H9 (cell line): ENCODE measurements at regions not wholly inside any gene's neighbourhood (a gene's known extent, or its start where the extent isn't known, plus 50 kb on each side); places are given as distances from the start of the nearest gene placed in this dataset.
A peak's percentile ranks its signal among the peaks of the same experiment; 100 is the strongest.

ENCODE experiments used
- DNase-seq: peaks from one replicate; pipeline ENCODE4 v3.0.0-alpha.2; 2017
- H2AFZ ChIP-seq: one replicate; pipeline ENCODE4 v1.6.1; 2013; ENCODE audit warnings: mild to moderate bottlenecking, low read length, control low read depth, moderate library complexity
- H2AK5ac ChIP-seq: 2 replicates; pipeline ENCODE4 v1.6.1; 2013; ENCODE audit warnings: low read length, control low read depth, mixed read lengths; ENCODE audit not compliant: insufficient read length
- H2BK120ac ChIP-seq: one replicate; pipeline ENCODE4 v1.6.1; 2013; ENCODE audit warnings: low read depth, mild to moderate bottlenecking, low read length, control low read depth, inconsistent platforms; ENCODE audit not compliant: poor library complexity, severe bottlenecking
- H2BK12ac ChIP-seq: 2 replicates; pipeline ENCODE4 v1.6.1; 2013; ENCODE audit warnings: low read length, control low read depth, mixed read lengths, low read depth; ENCODE audit not compliant: insufficient read length
- H2BK15ac ChIP-seq: 2 replicates; pipeline ENCODE4 v1.6.1; 2013; ENCODE audit warnings: low read depth, low read length, control low read depth
- H2BK20ac ChIP-seq: one replicate; pipeline ENCODE4 v1.6.1; 2013; ENCODE audit warnings: low read depth, mild to moderate bottlenecking, low read length, control low read depth, inconsistent platforms; ENCODE audit not compliant: poor library complexity, severe bottlenecking
- H2BK5ac ChIP-seq: 2 replicates; pipeline ENCODE4 v1.6.1; 2013; ENCODE audit warnings: low read length, control low read depth, mixed read lengths; ENCODE audit not compliant: insufficient read length
- H3K14ac ChIP-seq: 2 replicates; pipeline ENCODE4 v1.6.1; 2013; ENCODE audit warnings: low read length, control low read depth; ENCODE audit not compliant: insufficient read depth
- H3K18ac ChIP-seq: 2 replicates; pipeline ENCODE4 v1.6.1; 2013; ENCODE audit warnings: low read depth, mild to moderate bottlenecking, mixed read lengths, low read length, control low read depth; ENCODE audit not compliant: insufficient read length
- H3K23ac ChIP-seq: 2 replicates; pipeline ENCODE4 v1.6.1; 2013; ENCODE audit warnings: low read length, control low read depth, mixed read lengths, low read depth; ENCODE audit not compliant: insufficient read length
- H3K23me2 ChIP-seq: 2 replicates; pipeline ENCODE4 v1.6.1; 2013; ENCODE audit warnings: low read depth, mild to moderate bottlenecking, mixed read lengths, low read length, control low read depth; ENCODE audit not compliant: insufficient read length, poor library complexity, severe bottlenecking
- H3K27ac ChIP-seq: 2 replicates; pipeline ENCODE4 v1.5.1; 2013; ENCODE audit warnings: low read length, control low read depth, mixed read lengths, low read depth; ENCODE audit not compliant: insufficient read length
- H3K27me3 ChIP-seq: 2 replicates; pipeline ENCODE4 v1.6.1; 2013; ENCODE audit warnings: low read length, control low read depth, inconsistent platforms; ENCODE audit not compliant: insufficient read depth
- H3K4ac ChIP-seq: 2 replicates; pipeline ENCODE4 v1.6.1; 2013; ENCODE audit warnings: low read depth, mild to moderate bottlenecking, control low read depth, inconsistent platforms, low read length, moderate library complexity
- H3K4me1 ChIP-seq: 2 replicates; pipeline ENCODE4 v1.6.1; 2013; ENCODE audit warnings: low read length, control low read depth, inconsistent platforms; ENCODE audit not compliant: insufficient read depth
- H3K4me2 ChIP-seq: 2 replicates; pipeline ENCODE4 v1.6.1; 2013; ENCODE audit warnings: low read length, control low read depth, mixed read lengths; ENCODE audit not compliant: insufficient read length, insufficient read depth
- H3K56ac ChIP-seq: 2 replicates; pipeline ENCODE4 v1.6.1; 2013; ENCODE audit warnings: low read depth, mild to moderate bottlenecking, mixed read lengths, low read length, control low read depth; ENCODE audit not compliant: insufficient read length
- H3K79me1 ChIP-seq: 2 replicates; pipeline ENCODE4 v1.6.1; 2013; ENCODE audit warnings: low read depth, mild to moderate bottlenecking, moderate library complexity, low read length, control low read depth, inconsistent platforms; ENCODE audit not compliant: insufficient read depth, poor library complexity, severe bottlenecking
- H3K79me2 ChIP-seq: 2 replicates; pipeline ENCODE4 v1.6.1; 2013; ENCODE audit warnings: low read length, control low read depth, inconsistent platforms; ENCODE audit not compliant: insufficient read depth
- H3K9ac ChIP-seq: 2 replicates; pipeline ENCODE4 v1.6.1; 2013; ENCODE audit warnings: low read length, control low read depth, mixed read lengths; ENCODE audit not compliant: insufficient read length; ENCODE audit errors: extremely low read depth
- H3K9me3 ChIP-seq: one replicate; pipeline ENCODE4 v1.6.1; 2013; ENCODE audit warnings: low read depth, low read length, inconsistent platforms; ENCODE audit not compliant: control insufficient read depth
- H3T11ph ChIP-seq: one replicate; pipeline ENCODE4 v1.6.1; 2013; ENCODE audit warnings: mild to moderate bottlenecking, low read length, control low read depth, inconsistent platforms
- H4K20me1 ChIP-seq: one replicate; pipeline ENCODE4 v1.6.1; 2013; ENCODE audit not compliant: control insufficient read depth, insufficient read length, insufficient read depth
- H4K5ac ChIP-seq: 2 replicates; pipeline ENCODE4 v1.6.1; 2013; ENCODE audit warnings: low read depth, mild to moderate bottlenecking, mixed read lengths, low read length, control low read depth; ENCODE audit not compliant: insufficient read length
- H4K8ac ChIP-seq: replicated peaks from 2 replicates; pipeline ENCODE4 v1.6.1; 2013; ENCODE audit warnings: low read length, control low read depth, mixed read lengths, low read depth; ENCODE audit not compliant: insufficient read length
- H4K91ac ChIP-seq: 2 replicates; pipeline ENCODE4 v1.6.1; 2013; ENCODE audit warnings: low read depth, mild to moderate bottlenecking, moderate library complexity, mixed read lengths, low read length, control low read depth; ENCODE audit not compliant: insufficient read length
- H3K27ac Mint-ChIP-seq, 3 experiments: 2 replicates in 2 of 3; 3 replicates in 1 of 3; pipeline ENCODE4 v1.8.0; 2020 to 2021; ENCODE audit warnings: mixed read lengths in 3 of 3, mild to moderate bottlenecking in 1 of 3, moderate library complexity in 1 of 3
- H3K27me3 Mint-ChIP-seq: 2 replicates; pipeline ENCODE4 v1.8.0; 2021; ENCODE audit warnings: low read depth, mild to moderate bottlenecking, moderate library complexity, mixed read lengths
- H3K36me3 Mint-ChIP-seq, 3 experiments: 2 replicates in 2 of 3; 3 replicates in 1 of 3; pipeline ENCODE4 v1.8.0; 2020 to 2021; ENCODE audit warnings: low read depth in 3 of 3, mixed read lengths in 3 of 3; ENCODE audit not compliant: insufficient read depth in 1 of 3
- H3K4me1 Mint-ChIP-seq, 2 experiments: 2 replicates each; pipeline ENCODE4 v1.8.0; 2020; ENCODE audit warnings: mixed read lengths in 2 of 2
- H3K4me3 Mint-ChIP-seq, 2 experiments: 2 replicates in 1 of 2; 3 replicates in 1 of 2; pipeline ENCODE4 v1.8.0; 2020 to 2021; ENCODE audit warnings: mild to moderate bottlenecking in 2 of 2, mixed read lengths in 2 of 2, moderate library complexity in 1 of 2
- H3K9me3 Mint-ChIP-seq, 2 experiments: 2 replicates in 1 of 2; 3 replicates in 1 of 2; pipeline ENCODE4 v1.8.0; 2020; ENCODE audit warnings: mild to moderate bottlenecking in 2 of 2, mixed read lengths in 2 of 2, moderate library complexity in 1 of 2
- CTCF ChIP-seq: fragments of 200-600 bp; sonication (generic); conservative IDR thresholded peaks from 3 replicates; pipeline ENCODE4 v1.8.0; 2021; ENCODE audit warnings: antibody characterized with exemption, mild to moderate bottlenecking
- WGBS: extraction: QIAGEN DNeasy Blood & Tissue Kit; methylation state at CpG from one replicate; pipeline ENCODE4 v1.1.7; 2013; ENCODE audit warnings: missing lambda C conversion rate, low lambda C conversion rate, mixed read lengths; ENCODE audit not compliant: insufficient read length; ENCODE audit errors: extremely low coverage; 5-methylcytosine and 5-hydroxymethylcytosine counted together

GRCh38 chr9:1871626-1872419 lies 143.3 kb upstream of the SMARCA2 start:
- 0 out of 3 replicates have a peak, but pooled peaks have one; percentile 18 for TF ChIP-seq CTCF
- H3K79me1 ChIP-seq = no peaks in the 10 kb centered on the region
- no peaks in the 10 kb centered on the region; the same call in 1 of the 2 replicates for H3K27me3 ChIP-seq
- WGBS = no CpG with 5 or more reads among the region's 8 CpGs
- Mint-ChIP-seq H3K4me3 (no peak overlapping the region), H3K4me1 (peaks cover 11 to 13% of the 10 kb centered on the region in 2 experiments), H3K27ac (peak overlapping the region in 2 of 3 experiments; percentile 72 to 76; a peak in 4 of 7 replicates), H3K27me3 (peaks cover 4% of the 10 kb centered on the region), H3K36me3 (no peaks in the 10 kb centered on the region), H3K9me3 (no peaks in the 10 kb centered on the region)
- H2BK15ac ChIP-seq = no peak overlapping the region
- no peak overlapping the region for H2BK120ac ChIP-seq
- peaks cover 4% of the 10 kb centered on the region; the same call in 1 of the 2 replicates for H3K4me1 ChIP-seq
- no peaks in the 10 kb centered on the region for H3K9me3 ChIP-seq
- H3K79me2 ChIP-seq = no peaks in the 10 kb centered on the region
- H3K23ac ChIP-seq = no peak overlapping the region
- H2BK20ac ChIP-seq = no peak overlapping the region
- peak; percentile 45 for DNase-seq
- no peaks in the 10 kb centered on the region for H3K23me2 ChIP-seq
- H2BK5ac ChIP-seq = no peak overlapping the region
- H2BK12ac ChIP-seq = no peak overlapping the region
- no peak overlapping the region for H3K56ac ChIP-seq
- H4K8ac ChIP-seq = no peak overlapping the region
- no peak overlapping the region for H3K9ac ChIP-seq
- no peak overlapping the region for H3T11ph ChIP-seq
- no peak overlapping the region for H3K27ac ChIP-seq
- no peak overlapping the region for H4K5ac ChIP-seq
- no peak overlapping the region for H4K91ac ChIP-seq
- H2AK5ac ChIP-seq = no peak overlapping the region
- no peaks in the 10 kb centered on the region for H4K20me1 ChIP-seq
- H3K4me2 ChIP-seq = no peak overlapping the region
- H3K18ac ChIP-seq = peak overlapping the region; percentile 62
- H3K14ac ChIP-seq = no peak overlapping the region
- H2AFZ ChIP-seq = peak overlapping the region; percentile 82
- no peak overlapping the region for H3K4ac ChIP-seq
